SU-DHL-6 (cell line): ENCODE measurements at regions not wholly inside any gene's neighbourhood (a gene's known extent, or its start where the extent isn't known, plus 50 kb on each side); places are given as distances from the start of the nearest gene placed in this dataset.

Source experiments
- EZH2phosphoT487 ChIP-seq: fragments of 200-600 bp; sonication (generic), shearing (Covaris generic); conservative IDR thresholded peaks from 2 replicates; pipeline ENCODE4 v1.6.1; 2018; ENCODE audit warnings: mild to moderate bottlenecking, antibody characterized with exemption, low read length, moderate library complexity, mixed read lengths
- TF ChIP-seq, protein P1 (sequence below): fragments of 200-600 bp; sonication (generic); IDR thresholded peaks from one replicate; pipeline ENCODE4 v1.5.1; 2017; ENCODE audit warnings: antibody characterized with exemption, mild to moderate bottlenecking, low read length, moderate library complexity; ENCODE audit not compliant: insufficient read depth, poor library complexity, severe bottlenecking

DNA sequence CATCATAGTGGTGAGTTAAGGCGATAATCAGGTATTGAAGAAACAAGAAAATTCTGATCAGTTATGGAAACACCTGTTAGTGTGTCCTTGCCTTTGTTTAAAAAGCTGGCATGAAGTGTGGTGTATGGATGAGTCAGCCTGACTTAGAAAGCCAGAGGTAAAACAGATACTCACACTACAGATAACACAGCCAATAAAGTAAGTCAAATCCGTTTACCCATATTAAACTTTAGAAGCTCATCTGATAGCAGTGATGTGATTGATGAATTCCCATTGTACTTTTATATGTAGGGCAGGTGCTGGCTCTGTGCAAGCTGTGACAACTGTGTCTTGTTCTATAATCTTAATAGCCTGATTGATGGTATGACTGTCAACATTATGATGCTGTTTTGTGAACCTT, 1392.7 kb upstream of the IGFBP7 start:
- TF ChIP-seq, protein P1, sequence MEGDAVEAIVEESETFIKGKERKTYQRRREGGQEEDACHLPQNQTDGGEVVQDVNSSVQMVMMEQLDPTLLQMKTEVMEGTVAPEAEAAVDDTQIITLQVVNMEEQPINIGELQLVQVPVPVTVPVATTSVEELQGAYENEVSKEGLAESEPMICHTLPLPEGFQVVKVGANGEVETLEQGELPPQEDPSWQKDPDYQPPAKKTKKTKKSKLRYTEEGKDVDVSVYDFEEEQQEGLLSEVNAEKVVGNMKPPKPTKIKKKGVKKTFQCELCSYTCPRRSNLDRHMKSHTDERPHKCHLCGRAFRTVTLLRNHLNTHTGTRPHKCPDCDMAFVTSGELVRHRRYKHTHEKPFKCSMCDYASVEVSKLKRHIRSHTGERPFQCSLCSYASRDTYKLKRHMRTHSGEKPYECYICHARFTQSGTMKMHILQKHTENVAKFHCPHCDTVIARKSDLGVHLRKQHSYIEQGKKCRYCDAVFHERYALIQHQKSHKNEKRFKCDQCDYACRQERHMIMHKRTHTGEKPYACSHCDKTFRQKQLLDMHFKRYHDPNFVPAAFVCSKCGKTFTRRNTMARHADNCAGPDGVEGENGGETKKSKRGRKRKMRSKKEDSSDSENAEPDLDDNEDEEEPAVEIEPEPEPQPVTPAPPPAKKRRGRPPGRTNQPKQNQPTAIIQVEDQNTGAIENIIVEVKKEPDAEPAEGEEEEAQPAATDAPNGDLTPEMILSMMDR, result no peak
- TF ChIP-seq EZH2phosphoT487, result no peak
